NCI-H524 (cell line): ENCODE measurements at regions not wholly inside any gene's neighbourhood (a gene's known extent, or its start where the extent isn't known, plus 50 kb on each side); places are given as distances from the start of the nearest gene placed in this dataset.

ENCODE experiments used
- DNase-seq, 2 experiments: peaks; one replicate each; lab custom pipeline; 2025; lab: John Stamatoyannopoulos, UW

GRCh38 chr15:97892167-97892938 is 68.2 kb upstream of the ARRDC4 start:
- DNase-seq, result no peak

GRCh38 chr15:97893967-97894366 is 66.5 kb upstream of the ARRDC4 start:
- DNase-seq, result no peak

- DNase-seq, result no peak
Observed at GRCh38 chr15:97899981-97900380, 60.5 kb upstream of the ARRDC4 start.

GRCh38 chr15:97902140-97902780 is 58.2 kb upstream of the ARRDC4 start:
- DNase-seq, result no peak

GRCh38 chr15:97903560-97903959 is 56.9 kb upstream of the ARRDC4 start:
- no peak for DNase-seq

GRCh38 chr15:97903971-97904572 is 56.4 kb upstream of the ARRDC4 start:
- DNase-seq, result peak; percentile 58 to 82

- DNase-seq, result peak; percentile 53 to 77
Observed at GRCh38 chr15:97909291-97909891, 51.1 kb upstream of the ARRDC4 start.
